Muscle of arm (tissue), 1 donor: ENCODE measurements at regions not wholly inside any gene's neighbourhood (a gene's known extent, or its start where the extent isn't known, plus 50 kb on each side); places are given as distances from the start of the nearest gene placed in this dataset.

Experiments used
- DNase-seq: peaks from one replicate; pipeline ENCODE4 v3.0.0-alpha.2; 2013

GRCh38 chr1:82491301-82492048 lies 690.7 kb downstream of the ADGRL2 start:
- DNase-seq, result peak; percentile 30

GRCh38 chr1:82487778-82488177 lies 687.0 kb downstream of the ADGRL2 start:
- no peak for DNase-seq

- DNase-seq, result no peak
Measured at GRCh38 chr1:82486969-82487368, 686.2 kb downstream of the ADGRL2 start.

DNA sequence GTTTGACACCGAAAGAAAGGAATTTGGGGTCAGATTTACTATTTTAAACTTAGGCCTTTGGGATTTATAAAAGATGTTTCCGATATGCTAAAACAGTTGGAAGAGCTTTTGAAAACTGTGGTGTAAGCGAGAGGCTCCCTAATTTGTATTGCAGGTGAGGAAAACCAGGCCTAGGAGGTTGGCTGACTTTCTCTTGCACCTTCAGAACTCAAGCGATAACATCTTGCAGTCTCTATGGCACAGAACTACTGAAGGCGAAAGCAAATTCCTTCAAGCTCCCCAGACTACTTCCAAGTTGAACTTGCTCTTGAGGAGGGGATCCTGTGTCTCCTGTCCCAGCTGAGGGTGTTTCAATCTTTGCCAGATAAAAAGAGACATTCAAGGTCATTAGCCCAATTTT lies 685.7 kb downstream of the ADGRL2 start:
- no peak for DNase-seq

DNA sequence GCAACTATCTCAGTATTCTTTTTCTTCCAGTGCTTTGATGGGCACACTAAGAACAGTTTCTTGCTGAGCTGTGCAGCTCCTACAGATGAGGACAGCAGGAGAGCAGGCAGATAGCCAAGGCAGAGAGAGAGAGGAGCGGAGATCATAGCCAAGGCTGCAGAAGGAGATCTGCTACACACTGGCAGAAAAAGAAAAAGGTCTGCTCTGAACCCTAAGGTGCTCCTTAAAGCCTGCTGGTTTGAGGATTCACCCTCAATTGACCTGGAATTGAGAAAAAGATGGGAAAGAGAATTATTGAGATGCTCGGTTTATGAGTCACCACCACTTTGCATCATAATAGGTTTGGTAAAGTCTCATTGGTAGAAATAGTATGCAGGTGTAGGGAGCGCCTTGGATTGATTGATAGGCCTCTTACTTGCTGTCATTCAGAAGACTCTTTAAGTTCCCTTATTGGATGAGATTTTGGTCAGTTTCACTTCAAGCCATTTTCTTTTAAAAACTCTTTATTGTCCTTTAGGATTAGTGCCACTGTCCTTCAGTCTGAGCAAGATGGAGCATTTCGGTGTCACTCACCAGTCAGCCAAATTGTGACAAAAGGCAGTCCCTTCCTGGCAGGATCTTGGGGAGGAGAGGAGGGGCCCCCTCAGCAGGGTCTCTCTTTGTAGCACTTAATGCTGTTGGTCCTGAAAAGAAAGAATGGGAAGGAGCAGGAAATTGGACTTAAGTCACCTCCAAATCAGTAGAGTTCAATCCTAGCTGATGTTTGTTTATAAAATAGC lies 685.0 kb downstream of the ADGRL2 start:
- peak; percentile 81 for DNase-seq

- DNase-seq, result no peak
Measured at GRCh38 chr1:82483146-82483545, 682.4 kb downstream of the ADGRL2 start.

DNA sequence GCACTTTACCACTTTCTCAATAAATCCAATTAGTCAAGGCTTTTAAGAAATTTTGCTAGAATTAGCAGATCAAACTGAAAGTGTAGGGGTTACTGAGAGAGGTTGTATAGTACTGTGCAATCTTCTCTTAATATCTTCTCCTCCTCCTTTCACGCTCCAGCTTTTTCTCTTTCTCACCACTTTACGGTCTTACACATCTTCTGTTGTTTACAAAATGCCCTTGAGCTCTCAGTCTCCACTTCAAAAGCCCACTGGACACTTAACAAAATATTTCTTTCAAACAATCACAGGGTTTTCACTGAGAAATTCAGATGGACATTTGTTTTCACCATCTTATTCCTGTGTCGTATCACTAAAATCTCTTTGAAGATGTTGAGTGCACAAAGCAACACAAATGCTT lies 678.2 kb downstream of the ADGRL2 start:
- DNase-seq, result no peak

DNA sequence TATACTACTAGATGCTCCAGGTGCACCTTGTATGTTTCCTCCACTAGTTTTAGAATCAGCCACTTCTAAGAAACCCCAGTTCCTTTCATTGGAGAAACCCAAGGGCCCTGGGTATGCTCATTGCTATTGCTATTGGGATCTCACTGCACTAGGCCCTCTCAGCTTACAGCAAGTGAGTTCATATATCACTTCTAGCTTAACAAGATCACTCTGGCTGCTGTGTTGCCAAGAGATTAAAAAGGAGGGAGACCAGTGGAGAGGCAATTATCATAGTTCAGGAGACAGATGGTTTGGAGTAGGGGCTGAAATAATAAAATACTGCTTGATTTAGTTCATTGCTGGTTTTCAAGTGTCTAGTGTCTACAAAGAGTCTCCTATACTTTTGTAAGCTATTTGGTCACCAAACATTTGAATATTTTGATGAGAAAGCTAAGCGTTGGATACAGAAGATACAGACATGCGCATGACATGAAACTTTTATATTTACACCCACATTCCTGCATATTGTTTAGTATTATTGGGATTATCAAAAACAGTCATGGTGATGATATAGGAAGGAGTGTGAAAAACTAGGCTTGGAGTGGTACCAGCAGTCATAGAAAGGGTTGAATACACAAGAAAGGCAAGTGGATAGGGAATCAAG lies 671.9 kb downstream of the ADGRL2 start:
- no peak for DNase-seq

DNA sequence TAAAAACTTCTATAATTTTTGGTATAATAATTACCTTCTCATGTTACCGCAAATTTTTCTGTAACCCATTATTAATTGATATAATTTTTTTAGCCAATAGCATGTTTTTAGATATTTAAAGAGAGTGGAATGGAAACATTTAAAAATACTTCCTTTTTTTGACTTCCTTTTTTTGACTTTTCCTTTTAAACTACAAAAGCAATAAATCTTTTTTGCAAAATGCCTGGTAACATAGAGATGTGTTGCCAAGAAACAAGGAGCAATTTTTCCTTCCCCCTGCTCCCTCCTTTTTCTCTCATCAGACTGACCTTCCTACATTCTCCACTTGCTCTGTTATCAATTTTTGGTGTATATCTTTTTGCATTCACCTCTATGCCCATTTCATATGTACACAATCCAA lies 666.2 kb downstream of the ADGRL2 start:
- DNase-seq, result no peak

GRCh38 chr1:82466416-82466815 lies 665.7 kb downstream of the ADGRL2 start:
- no peak for DNase-seq

DNA sequence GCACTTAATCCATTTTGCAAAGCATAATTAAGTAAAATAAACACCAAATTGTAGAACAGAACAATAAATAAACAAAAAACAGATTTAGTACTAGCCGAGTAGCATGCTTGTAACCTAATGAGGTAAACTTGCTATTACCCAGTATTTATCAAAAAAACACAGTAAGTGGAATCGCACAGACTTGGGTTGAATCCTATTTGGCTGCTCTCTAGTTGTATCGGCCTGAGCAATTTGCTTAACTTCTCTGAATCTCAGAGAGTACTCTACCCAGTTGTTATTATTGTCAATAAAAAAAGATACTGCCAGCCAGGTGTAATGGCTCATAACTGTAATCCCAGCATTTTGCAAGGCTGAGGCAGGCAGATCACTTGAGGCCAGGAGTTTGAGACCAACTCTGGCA lies 664.3 kb downstream of the ADGRL2 start:
- no peak for DNase-seq

DNA sequence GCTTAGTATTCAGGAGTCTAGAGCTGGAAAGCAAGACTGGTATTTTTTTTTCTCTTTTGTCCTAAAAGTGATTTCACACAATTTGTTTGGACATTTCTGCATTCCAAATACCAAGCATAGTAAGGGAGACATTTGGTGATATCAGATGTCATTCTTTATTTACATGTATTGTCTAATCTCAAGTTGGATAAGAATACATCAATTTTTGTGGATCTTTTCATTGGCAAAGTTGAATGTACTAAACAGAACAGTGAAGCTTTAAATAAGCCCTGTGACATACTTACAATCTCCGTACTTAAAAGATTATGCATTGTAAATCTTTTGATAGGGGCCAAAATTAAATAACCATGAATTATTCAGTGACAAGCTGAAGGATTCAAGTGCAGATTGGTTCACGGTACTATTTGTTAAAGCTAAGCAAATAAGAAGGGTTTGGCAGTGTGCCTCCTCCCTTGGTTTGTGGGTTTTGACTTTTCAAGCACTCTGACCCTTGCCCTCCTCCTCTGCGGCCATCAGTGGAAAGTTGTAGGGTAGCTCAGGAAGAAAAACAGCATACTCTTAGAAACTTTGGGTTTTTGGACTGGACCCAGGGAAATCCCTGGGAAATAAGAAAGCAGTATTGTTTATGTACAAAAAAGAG lies 663.7 kb downstream of the ADGRL2 start:
- DNase-seq, result peak; percentile 24

GRCh38 chr1:82463951-82464350 lies 663.2 kb downstream of the ADGRL2 start:
- no peak for DNase-seq

DNA sequence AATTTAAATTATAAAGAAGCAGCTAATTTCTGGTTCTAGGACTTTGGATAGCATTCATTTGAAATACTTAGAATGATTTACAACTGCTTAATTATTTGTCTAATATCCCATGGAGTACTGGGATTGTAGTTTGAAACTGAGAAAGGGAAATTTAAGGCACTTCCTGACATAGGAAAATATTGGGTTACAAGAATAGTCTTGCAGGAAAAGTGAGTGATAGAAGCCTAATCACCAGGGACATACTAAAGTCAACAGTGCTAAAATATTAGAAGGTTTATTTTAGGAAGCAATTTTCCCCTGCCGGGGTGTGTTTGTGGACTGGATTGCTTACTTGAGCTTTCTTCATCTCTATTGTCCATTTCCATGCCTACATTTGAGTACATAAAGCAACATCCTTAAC lies 661.6 kb downstream of the ADGRL2 start:
- DNase-seq, result no peak

DNA sequence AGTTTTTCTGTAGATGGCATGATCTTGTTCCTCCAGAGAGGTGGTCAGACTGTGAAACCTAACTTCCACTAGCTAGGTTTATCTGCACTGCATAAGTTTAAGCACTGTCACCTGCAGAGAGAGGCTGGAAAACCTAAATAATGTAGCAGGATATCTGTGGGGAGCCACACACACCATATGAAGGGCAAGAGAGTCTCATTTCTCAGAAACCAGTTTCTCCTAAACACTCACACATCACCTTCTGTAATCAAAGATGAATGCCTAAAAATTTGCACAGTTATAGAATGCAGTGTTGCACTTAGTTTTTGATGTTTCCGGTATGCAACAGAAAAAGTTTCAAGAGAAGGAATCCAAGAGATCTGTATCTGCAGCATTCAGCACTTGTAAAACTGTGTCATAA lies 654.6 kb downstream of the ADGRL2 start:
- no peak for DNase-seq

DNA sequence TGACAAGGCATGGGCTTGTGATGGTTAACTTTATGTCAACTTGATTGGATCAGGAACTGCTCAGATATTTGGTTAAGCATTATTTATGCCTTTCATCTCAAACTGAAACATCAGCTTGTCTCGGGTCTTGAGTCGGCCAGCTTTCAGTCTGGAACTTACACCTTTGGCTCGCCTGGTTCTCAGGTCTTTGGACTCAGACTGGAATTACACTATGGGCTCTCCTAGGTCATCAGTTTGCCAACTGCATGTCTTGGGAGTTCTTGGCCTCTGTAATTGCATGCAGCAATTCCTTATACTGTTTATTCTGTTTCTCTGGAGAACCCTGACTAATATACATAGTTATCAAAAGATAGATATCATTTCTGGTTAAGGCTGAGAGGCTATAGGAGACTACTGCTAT lies 653.7 kb downstream of the ADGRL2 start:
- no peak for DNase-seq

DNA sequence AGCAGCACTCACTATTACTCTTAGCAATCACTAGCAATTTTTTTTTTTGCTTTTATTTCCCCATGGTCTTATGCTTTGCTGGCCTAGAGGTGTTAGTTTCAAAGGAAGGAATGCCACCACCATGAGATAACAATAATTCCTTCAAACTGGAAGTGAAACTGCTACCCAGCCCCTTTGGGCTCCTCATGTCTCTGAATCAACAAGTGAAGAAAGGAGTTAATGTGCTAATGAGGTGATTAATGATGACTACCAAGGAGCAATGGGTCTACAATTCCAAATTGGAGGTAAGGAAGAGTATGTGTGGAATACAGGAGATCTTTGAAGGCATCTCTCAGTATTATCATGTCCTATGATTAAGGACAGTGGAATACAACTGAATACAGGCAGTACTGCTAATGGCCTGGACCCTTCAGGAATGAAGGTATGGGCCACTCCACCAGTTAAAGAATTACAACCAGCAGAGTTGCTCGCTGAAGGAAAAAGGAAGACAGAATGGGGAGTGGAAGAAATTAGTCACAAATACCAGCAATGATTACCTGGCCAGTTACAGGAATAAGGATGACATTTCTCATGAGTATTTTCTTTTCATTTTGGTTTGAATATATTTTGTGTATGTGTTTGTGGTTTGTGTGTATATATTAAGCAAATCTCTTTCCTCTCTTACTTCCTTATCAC lies 652.9 kb downstream of the ADGRL2 start:
- no peak for DNase-seq

GRCh38 chr1:82452096-82452495 lies 651.4 kb downstream of the ADGRL2 start:
- DNase-seq, result no peak

DNA sequence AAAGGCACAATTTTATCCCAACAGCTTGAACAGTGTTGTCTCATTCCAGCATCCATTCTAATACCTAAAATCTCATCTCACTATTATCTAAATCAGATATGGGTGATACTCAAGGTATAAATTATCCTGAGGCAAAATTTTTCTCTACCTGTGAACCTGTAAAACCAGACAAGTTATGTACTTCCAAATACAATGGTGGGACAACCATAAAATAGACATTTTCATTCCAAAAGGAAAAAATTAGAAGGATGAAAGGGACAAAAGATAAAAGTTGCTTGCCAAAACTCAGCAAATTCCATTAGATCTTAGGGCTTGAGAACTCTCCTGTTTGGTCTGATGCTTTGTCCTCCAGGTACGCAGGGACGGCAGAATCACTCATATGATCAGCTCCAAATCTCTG lies 650.5 kb downstream of the ADGRL2 start:
- DNase-seq, result no peak

GRCh38 chr1:82449506-82450057 lies 648.8 kb downstream of the ADGRL2 start:
- no peak for DNase-seq

- DNase-seq, result no peak
Measured at GRCh38 chr1:82446955-82447354, 646.2 kb downstream of the ADGRL2 start.

GRCh38 chr1:82446236-82446635 lies 645.5 kb downstream of the ADGRL2 start:
- DNase-seq, result no peak
